Kidney glomerular epithelial cell (primary cell): ENCODE measurements at regions not wholly inside any gene's neighbourhood (a gene's known extent, or its start where the extent isn't known, plus 50 kb on each side); places are given as distances from the start of the nearest gene placed in this dataset.

Experiments
- DNase-seq: peaks from one replicate; lab custom pipeline; 2025; lab: John Stamatoyannopoulos, UW

- peak; percentile 86 for DNase-seq
Observed at GRCh38 chr12:124188561-124189405, 106.1 kb upstream of the RFLNA start.

- DNase-seq, result no peak
Observed at GRCh38 chr12:124190312-124191023, 104.4 kb upstream of the RFLNA start.

GRCh38 chr12:124191024-124191359, 103.9 kb upstream of the RFLNA start:
- DNase-seq, result peak; percentile 4

- no peak for DNase-seq
Observed at GRCh38 chr12:124191966-124192365, 102.9 kb upstream of the RFLNA start.

- no peak for DNase-seq
Observed at GRCh38 chr12:124194264-124194892, 100.5 kb upstream of the RFLNA start.

GRCh38 chr12:124194893-124195566, 99.9 kb upstream of the RFLNA start:
- DNase-seq, result peak; percentile 41

- DNase-seq, result no peak
Observed at GRCh38 chr12:124195567-124195942, 99.3 kb upstream of the RFLNA start.

DNA sequence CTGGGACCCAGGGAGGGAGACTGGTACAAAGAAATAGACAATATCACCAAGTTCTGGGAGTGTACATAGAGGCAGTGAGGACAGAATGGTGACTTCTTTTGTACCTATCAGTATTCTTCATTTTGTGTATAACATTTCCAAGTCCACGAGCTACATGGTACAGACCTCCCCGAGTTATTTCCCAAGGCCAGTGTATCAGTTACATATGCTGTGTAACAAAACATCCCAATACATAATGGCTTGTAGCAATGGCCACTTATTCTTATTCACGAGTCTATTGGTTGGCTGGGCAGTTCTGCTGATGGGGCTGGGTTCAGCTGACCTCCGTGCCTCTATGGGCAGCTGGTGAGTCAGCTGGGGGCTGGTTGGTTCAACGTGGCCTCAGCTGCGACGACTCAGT, 98.7 kb upstream of the RFLNA start:
- DNase-seq, result no peak

- no peak for DNase-seq
Observed at GRCh38 chr12:124201248-124201647, 93.6 kb upstream of the RFLNA start.

DNA sequence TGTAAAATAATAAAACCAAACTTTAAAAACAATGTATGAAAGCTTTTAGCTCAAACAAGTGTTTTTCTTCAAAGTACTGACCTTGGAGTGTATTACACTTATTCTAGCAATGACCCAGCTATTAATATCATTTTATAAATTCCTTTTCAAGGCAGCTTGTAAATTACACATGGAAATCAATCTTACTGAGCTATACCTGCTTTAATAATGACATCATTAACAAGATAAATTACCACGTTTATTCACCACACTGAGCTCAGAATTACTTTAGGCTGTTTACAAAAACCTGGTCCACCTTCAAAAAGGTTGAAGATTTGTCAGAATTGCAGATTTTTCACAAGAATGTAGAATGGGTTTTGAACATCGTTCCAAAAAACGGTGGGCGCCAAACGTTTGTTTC, 91.7 kb upstream of the RFLNA start:
- DNase-seq, result no peak

DNA sequence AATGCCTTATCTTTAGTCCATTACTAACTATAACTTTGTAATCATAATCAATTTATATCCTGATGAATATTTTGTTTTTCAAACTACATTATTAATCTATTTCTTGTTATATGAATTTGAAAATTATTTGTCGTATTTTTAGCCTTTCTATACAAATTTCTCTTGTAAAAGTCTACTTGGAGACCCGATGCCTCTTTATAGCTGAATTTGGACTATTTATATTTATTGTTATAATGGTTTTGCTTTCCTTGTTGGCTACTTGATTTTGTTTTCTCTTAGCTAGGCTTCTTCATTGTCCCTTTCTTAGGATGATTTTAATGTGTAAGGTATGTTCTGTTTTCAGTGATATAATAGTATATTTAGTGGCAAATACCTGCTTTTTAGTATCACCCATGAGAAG, 89.5 kb upstream of the RFLNA start:
- no peak for DNase-seq

GRCh38 chr12:124207049-124207448, 87.8 kb upstream of the RFLNA start:
- DNase-seq, result no peak

DNA sequence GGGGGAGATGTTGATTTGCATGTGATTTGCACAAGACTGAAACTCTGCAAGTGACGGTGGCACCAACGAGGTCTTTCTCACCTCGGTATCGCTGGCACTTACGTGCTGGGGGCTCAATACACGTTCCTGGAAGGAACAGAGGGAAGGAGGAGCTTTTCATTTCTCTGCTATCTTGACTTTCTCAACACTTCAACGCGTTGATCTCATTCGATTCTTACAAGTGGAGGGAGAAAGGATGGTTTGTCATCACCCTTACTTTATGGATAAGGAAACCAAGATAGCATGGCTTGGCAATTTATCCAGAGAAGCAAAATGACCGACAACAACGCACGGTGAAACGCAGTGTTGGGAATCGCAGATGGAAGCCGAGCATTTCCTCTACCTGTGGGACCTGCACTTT, 87.3 kb upstream of the RFLNA start:
- DNase-seq, result no peak

DNA sequence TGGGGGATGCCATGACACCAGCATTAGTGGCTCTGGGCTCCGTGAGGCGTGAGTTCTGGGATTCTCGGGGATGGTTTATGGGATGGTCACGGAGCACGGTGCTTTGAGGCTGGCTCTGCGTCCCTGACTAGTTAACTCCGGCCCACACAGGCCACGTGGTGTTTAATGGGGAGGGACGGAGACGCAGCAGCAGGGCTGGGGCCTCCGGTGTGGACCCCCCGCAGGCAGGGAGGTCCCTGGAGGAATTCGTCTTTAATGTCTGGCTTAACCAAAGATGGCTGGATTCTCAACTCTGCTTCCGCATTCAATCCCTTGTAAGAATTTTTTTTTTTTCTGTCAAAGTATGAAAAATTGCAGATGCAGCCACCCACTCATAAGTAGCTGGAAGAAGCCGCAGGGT, 86.4 kb upstream of the RFLNA start:
- DNase-seq, result no peak

DNA sequence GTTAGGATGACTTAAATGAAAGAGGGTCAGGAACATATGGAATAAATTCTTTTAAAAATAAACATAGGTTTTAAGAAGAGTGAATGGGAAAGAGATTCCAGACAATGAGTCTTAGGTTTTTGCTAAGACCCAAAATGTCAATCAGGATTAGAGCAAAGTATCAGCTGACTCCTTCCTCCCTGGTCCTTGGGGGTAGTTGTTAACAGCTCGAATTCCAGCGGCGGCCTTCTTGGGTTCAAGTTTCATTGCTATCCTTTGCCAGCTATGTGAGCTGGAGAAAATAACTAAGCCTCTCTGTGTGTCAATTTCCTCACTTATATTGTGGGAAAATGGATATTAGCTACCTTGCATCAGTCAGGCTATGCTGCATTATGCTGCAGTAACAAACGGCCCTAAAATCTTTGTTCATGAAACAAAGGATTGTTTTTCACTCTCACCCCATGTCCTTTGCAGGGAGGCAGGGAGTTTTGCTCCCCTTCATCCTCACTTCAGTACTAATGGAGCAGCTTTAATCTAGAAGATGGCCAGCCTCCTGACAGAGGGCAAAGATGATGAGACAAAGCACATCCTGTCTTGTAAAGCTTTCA, 83.8 kb upstream of the RFLNA start:
- DNase-seq, result no peak

DNA sequence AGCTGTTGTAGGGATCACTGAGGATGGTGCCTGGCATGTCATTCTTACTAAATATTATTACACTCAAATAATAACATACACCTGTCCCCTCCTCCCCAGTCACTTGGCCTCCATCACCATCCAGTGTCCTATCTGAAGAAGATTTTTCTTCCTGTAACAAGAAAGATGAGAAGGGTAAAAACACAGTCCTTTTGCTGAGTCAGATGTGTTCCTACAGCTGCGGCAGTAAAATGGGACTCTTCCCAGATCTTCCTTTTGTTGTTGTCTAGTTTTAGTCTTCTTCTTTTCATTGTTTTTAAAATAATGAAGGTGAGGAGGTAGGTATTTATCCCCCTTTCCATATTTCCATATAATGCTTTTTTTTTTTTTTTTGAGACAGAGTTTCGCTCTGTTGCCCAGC, 83.1 kb upstream of the RFLNA start:
- no peak for DNase-seq

DNA sequence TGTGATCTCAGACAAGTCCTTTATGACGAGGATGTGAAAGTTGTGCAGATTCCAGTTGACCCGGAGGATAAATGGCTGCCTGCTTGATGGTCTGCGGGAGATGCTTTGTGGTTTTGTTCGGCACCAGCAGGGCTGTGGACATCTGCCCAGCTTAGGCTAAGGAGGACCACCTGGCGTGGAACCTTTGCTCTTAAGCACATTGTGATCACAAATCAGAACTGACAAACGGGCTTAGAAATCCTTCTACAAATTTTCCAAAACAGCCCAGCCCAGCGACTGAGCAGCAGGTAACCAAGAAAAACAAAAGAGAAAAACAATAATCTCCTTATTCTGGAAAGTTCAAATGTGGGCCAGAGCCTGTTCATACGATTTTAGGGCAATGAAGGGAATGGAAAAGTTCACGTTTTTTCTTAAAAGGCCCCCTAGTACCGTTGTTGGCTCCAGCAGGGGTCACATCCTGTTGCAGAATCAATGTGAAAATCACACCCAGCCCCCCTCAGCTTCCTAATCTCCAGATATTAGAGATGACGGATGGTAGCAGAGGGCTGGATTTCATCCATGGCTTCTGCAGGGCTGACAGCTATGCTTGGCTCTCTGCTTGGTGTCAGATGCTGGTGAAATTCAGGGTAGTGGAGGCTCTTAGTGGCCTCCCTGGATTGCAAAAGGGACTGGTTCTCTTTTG, 81.1 kb upstream of the RFLNA start:
- DNase-seq, result no peak

DNA sequence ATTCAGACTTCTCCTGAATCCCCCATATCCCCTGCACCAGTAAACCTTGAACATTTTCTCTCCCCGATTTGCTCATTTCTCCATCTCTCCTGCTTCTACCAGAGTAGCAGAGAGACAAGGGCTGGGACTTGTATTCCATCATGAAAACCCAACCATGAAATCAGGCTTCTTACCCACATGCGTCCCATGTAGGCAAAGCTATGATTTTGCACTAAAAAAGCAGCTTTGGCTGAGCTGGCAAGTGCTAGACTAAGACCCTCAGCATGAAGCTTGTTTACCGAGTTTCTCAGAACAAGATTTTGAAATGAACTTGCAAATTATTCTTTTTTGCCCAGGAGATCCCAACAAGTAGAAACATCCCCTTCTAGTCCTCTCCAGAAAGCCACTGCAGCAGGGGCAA, 80.3 kb upstream of the RFLNA start:
- DNase-seq, result no peak

- no peak for DNase-seq
Observed at GRCh38 chr12:124216966-124217365, 77.9 kb upstream of the RFLNA start.

DNA sequence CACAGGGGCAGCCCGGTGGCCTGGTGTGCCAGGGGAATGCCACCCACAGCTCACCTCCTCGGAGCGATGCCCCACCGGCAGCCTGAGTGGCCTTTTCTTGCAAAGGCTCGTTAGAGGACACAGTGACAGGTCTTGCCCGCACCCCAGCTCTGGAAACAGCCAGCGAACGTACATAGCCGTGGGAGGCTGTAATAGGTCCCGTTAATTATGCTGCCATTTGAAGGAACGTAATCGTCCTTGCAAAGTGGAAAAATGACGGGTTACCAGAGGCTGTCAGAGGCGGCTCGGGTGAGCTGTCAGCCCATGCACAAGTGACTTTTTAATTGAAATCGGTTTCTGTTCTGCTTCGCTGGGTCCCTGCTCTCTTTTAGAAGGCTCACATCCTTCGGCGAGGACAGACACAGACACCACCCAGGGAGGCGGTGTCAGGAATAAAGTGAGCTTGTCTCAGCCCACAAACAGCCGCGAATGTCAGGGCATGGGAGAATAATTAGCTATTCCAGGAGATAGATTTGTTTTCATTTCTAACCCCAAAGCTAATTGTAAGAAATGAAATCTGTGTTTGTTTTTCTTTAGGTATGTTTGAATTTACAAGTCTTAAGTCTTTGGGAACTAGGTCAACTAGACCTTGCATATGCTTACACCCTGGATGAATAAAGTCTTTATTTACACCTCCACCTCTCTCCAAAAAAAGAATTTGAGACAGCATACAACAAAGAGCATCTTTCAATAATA, 77.2 kb upstream of the RFLNA start:
- peak; percentile 46 for DNase-seq

DNA sequence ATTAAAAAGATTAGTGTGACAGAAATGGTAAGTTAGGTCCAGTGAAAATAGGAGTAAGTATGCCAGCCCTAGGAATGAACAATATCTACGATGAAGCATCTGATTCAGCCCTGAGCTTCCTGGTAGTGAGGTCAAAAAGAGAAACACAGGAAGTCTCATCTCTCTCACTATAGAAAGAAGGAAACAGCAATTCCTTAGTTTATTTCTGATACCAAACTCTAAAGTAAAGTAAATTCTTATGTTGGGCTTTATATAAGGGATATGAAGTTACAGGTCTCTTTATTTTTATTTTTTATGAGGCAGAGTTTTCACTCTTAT, 76.7 kb upstream of the RFLNA start:
- DNase-seq, result peak; percentile 24
